Panc1 (cell line): ENCODE measurements at regions not wholly inside any gene's neighbourhood (a gene's known extent, or its start where the extent isn't known, plus 50 kb on each side); places are given as distances from the start of the nearest gene placed in this dataset.

Source experiments
- ATAC-seq: fragments of 200-7000 bp; cut with Tn5 transposase; 2 replicates; pipeline ENCODE4 v1.9.1; 2020; ENCODE audit warnings: mild to moderate bottlenecking, moderate library complexity
- BruUV-seq: library from RNA; stranded (reverse); fragments of 400-500 nt; replicated peaks from 2 replicates; lab custom pipeline; 2021; lab: Mats Ljungman, UMichigan
- CTCF ChIA-PET: fragments of 300-600 bp; sonication (Branson Sonifier 250); formaldehyde crosslinking; loops from one replicate; lab custom pipeline; 2022; ENCODE audit warnings: antibody characterized with exemption; lab: Charles Lee
- POLR2A ChIA-PET: fragments of 300-600 bp; sonication (Branson Sonifier 250); formaldehyde crosslinking; loops from one replicate; lab custom pipeline; 2022; ENCODE audit warnings: antibody characterized with exemption; lab: Charles Lee
- DNase-seq: peaks from one replicate; pipeline ENCODE4 v3.0.0-alpha.2; 2010; ENCODE audit warnings: low read depth, low spot score
- H3K27ac ChIP-seq: 2 replicates; pipeline ENCODE4 v1.5.1; 2011; ENCODE audit warnings: mild to moderate bottlenecking, low read length, inconsistent platforms
- H3K27me3 ChIP-seq: fragments of 200-500 bp; sonication (Bioruptor generic); 2 replicates; pipeline ENCODE4 v1.6.0; 2014; ENCODE audit warnings: low read length, inconsistent platforms; ENCODE audit not compliant: control insufficient read depth, insufficient read depth
- H3K36me3 ChIP-seq: fragments of 200-500 bp; sonication (Bioruptor generic); 2 replicates; pipeline ENCODE4 v1.5.1; 2014; ENCODE audit warnings: inconsistent platforms, mild to moderate bottlenecking, low read length, moderate library complexity; ENCODE audit not compliant: control insufficient read depth, insufficient read depth
- H3K4me1 ChIP-seq: 2 replicates; pipeline ENCODE4 v1.5.1; 2011; ENCODE audit warnings: inconsistent platforms, mild to moderate bottlenecking, low read length, moderate library complexity; ENCODE audit not compliant: control insufficient read depth, insufficient read depth
- H3K4me3 ChIP-seq, 2 experiments: 2 replicates each; pipeline ENCODE4 v1.5.1; 2011 to 2012; ENCODE audit warnings: low read depth in 2 of 2, low read length in 2 of 2, mild to moderate bottlenecking in 2 of 2, inconsistent platforms in 1 of 2, moderate library complexity in 1 of 2
- H3K9me3 ChIP-seq: fragments of 200-500 bp; sonication (Bioruptor generic); 2 replicates; pipeline ENCODE4 v1.5.1; 2014; ENCODE audit warnings: low read depth, mild to moderate bottlenecking, inconsistent platforms, low read length, moderate library complexity; ENCODE audit not compliant: control insufficient read depth, insufficient read depth
- POLR2AphosphoS5 ChIP-seq: IDR thresholded peaks from 2 replicates; pipeline ENCODE4 v1.6.1; 2012; ENCODE audit warnings: mild to moderate bottlenecking, low read depth, low read length, moderate library complexity
- SIN3A ChIP-seq: IDR thresholded peaks from 2 replicates; pipeline ENCODE4 v1.6.1; 2012; ENCODE audit warnings: low read depth, mild to moderate bottlenecking, low read length, moderate library complexity, borderline replicate concordance; ENCODE audit not compliant: insufficient read depth
- TCF7L2 ChIP-seq: IDR thresholded peaks from 2 replicates; pipeline ENCODE4 v1.6.1; 2011; ENCODE audit warnings: mild to moderate bottlenecking, low read depth, low read length, inconsistent platforms
- in situ Hi-C: cut with HindIII; loops from 2 replicates; pipeline ENCODE4 v1.10.0; 2016; ENCODE audit warnings: low sequenced_read_pairs, low pct_unique_long_range_greater_than_20kb
- intact Hi-C: fragments of 100-400 bp; cut with micrococcal nuclease; formaldehyde crosslinking; loops from one replicate; pipeline ENCODE4 v1.10.0; 2022; ENCODE audit not compliant: unreplicated experiment
- TF ChIP-seq, protein P1 (sequence below), 2 experiments: IDR thresholded peaks; 2 replicates each; pipeline ENCODE4 v1.6.1; 2011 to 2012; ENCODE audit warnings: low read depth in 2 of 2, control low read depth in 1 of 2, low read length in 1 of 2, mild to moderate bottlenecking in 1 of 2, moderate library complexity in 1 of 2; ENCODE audit not compliant: insufficient read depth in 1 of 2
- TF ChIP-seq, protein P2 (sequence below): fragments of 450-650 bp; IDR thresholded peaks from 2 replicates; pipeline ENCODE4 v1.5.1; 2017; ENCODE audit warnings: mild to moderate bottlenecking

DNA sequence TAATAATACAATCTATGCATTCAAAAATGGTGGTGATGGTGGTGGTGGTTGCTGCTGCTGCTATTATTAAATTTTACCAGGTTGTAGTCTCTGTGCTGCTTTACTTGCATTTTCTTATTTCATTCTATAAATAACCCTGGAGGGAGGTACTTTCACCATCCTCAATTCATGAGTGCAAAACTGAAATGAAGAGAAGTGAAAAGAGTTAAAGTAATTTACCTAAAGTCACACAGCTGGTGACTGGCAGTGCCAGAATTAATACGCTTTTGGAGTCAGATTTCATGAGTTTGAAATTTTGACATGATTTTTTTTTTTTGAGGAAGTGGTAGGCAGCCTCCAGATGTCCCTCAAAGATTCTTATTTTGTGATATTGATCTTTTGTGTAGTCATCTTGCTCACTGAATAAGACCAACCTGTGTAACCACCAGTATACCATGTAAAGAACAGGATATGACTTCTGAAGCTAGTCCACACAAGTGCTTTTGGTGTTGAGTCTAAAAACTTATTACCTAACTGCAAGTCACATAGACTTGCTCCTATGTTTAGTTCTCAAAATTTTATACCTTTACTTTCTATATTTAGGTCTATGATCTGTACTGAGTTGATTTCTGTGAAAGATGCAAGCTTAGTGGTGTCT is 218.8 kb downstream of the ZWINT start:
- ChIA-PET CTCF (no interaction called here), POLR2A (no interaction called here)
- intact Hi-C loops: no loop called here
- Histone ChIP-seq H3K9me3 (no peaks in the 10 kb centered on the region), H3K27ac (no peak overlapping the region), H3K36me3 (no peaks in the 10 kb centered on the region), H3K4me3 (no peak overlapping the region), H3K27me3 (no peaks in the 10 kb centered on the region), H3K4me1 (no peaks in the 10 kb centered on the region)
- DNase-seq (no peak), ATAC-seq (no peak)
- BruUV-seq: no TSS peak
- TF ChIP-seq, protein P1, sequence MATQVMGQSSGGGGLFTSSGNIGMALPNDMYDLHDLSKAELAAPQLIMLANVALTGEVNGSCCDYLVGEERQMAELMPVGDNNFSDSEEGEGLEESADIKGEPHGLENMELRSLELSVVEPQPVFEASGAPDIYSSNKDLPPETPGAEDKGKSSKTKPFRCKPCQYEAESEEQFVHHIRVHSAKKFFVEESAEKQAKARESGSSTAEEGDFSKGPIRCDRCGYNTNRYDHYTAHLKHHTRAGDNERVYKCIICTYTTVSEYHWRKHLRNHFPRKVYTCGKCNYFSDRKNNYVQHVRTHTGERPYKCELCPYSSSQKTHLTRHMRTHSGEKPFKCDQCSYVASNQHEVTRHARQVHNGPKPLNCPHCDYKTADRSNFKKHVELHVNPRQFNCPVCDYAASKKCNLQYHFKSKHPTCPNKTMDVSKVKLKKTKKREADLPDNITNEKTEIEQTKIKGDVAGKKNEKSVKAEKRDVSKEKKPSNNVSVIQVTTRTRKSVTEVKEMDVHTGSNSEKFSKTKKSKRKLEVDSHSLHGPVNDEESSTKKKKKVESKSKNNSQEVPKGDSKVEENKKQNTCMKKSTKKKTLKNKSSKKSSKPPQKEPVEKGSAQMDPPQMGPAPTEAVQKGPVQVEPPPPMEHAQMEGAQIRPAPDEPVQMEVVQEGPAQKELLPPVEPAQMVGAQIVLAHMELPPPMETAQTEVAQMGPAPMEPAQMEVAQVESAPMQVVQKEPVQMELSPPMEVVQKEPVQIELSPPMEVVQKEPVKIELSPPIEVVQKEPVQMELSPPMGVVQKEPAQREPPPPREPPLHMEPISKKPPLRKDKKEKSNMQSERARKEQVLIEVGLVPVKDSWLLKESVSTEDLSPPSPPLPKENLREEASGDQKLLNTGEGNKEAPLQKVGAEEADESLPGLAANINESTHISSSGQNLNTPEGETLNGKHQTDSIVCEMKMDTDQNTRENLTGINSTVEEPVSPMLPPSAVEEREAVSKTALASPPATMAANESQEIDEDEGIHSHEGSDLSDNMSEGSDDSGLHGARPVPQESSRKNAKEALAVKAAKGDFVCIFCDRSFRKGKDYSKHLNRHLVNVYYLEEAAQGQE (IDR thresholded peaks at IDR 0.05; ENCODE audit: insufficient read depth in 1 of 2, low read depth in 2 of 2, low read length in 1 of 2): no peak
- TF ChIP-seq TCF7L2 (no peak), POLR2AphosphoS5 (no peak), SIN3A (no peak)
- TF ChIP-seq, protein P2, sequence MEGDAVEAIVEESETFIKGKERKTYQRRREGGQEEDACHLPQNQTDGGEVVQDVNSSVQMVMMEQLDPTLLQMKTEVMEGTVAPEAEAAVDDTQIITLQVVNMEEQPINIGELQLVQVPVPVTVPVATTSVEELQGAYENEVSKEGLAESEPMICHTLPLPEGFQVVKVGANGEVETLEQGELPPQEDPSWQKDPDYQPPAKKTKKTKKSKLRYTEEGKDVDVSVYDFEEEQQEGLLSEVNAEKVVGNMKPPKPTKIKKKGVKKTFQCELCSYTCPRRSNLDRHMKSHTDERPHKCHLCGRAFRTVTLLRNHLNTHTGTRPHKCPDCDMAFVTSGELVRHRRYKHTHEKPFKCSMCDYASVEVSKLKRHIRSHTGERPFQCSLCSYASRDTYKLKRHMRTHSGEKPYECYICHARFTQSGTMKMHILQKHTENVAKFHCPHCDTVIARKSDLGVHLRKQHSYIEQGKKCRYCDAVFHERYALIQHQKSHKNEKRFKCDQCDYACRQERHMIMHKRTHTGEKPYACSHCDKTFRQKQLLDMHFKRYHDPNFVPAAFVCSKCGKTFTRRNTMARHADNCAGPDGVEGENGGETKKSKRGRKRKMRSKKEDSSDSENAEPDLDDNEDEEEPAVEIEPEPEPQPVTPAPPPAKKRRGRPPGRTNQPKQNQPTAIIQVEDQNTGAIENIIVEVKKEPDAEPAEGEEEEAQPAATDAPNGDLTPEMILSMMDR: no peak
- in situ Hi-C loops: no loop called here

DNA sequence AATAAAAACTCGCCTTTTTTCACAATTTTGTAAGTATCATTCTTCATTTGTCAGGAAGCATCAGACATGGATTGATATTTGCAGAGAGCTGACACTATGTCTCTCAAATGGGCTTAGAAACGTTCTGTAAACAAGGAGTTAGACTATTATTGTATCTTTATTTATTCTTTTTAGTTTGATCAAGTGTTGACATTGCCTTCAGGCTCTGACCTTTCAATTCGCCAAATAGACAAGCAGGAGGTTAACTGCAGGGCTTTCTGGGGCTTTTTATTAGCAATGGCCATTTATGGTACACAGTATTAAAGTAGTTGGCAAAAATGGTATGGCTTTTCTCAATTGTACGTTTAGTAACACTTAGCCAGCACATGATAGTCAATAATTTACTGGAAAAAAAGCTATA is 221.7 kb downstream of the ZWINT start:
- intact Hi-C loops (no loop called here), in situ Hi-C loops (no loop called here)
- Histone ChIP-seq H3K27ac (no peak overlapping the region), H3K4me3 (no peak overlapping the region), H3K36me3 (no peaks in the 10 kb centered on the region), H3K9me3 (no peaks in the 10 kb centered on the region), H3K4me1 (no peaks in the 10 kb centered on the region), H3K27me3 (no peaks in the 10 kb centered on the region)
- ChIA-PET CTCF (no interaction called here), POLR2A (no interaction called here)
- no TSS peak for BruUV-seq
- TF ChIP-seq, protein P2: no peak
- TF ChIP-seq TCF7L2 (no peak), SIN3A (no peak)
- TF ChIP-seq, protein P1 (IDR thresholded peaks at IDR 0.05; ENCODE audit: insufficient read depth in 1 of 2, low read depth in 2 of 2, low read length in 1 of 2): no peak
- no peak for ATAC-seq
- DNase-seq: no peak
